Vagina (tissue), 2 donors: ENCODE measurements at regions not wholly inside any gene's neighbourhood (a gene's known extent, or its start where the extent isn't known, plus 50 kb on each side); places are given as distances from the start of the nearest gene placed in this dataset.
"Not testable (repeated sequence)": the region's sequence is repeated elsewhere in the genome, so short reads cannot be mapped to it uniquely, and the experiment has no call there.

Experiments
- CTCF ChIP-seq, 3 experiments: fragments of 450-650 bp in 2 of 3; fragments of 200-600 bp in 1 of 3; sonication (generic) in 1 of 3; IDR thresholded peaks; one replicate each; pipeline ENCODE4 v1.5.1; 2017 to 2019; ENCODE audit warnings: antibody characterized with exemption in 3 of 3, mild to moderate bottlenecking in 2 of 3, moderate library complexity in 2 of 3
- POLR2A ChIP-seq, 2 donors: fragments of 450-650 bp; IDR thresholded peaks; one replicate each; pipeline ENCODE4 v1.6.1; 2017; ENCODE audit warnings: antibody characterized with exemption in 2 of 2, mild to moderate bottlenecking in 2 of 2, moderate library complexity in 2 of 2

GRCh38 chr9:67348562-67349423 is 356.4 kb upstream of the SPATA31A3 start:
- TF ChIP-seq CTCF, POLR2A (IDR thresholded peaks at IDR 0.05): not testable (repeated sequence)
